GM12873 (cell line): ENCODE measurements at regions not wholly inside any gene's neighbourhood (a gene's known extent, or its start where the extent isn't known, plus 50 kb on each side); places are given as distances from the start of the nearest gene placed in this dataset.

Experiments
- TF ChIP-seq, protein P1 (sequence below): IDR thresholded peaks from 2 replicates; pipeline ENCODE4 v1.5.1; 2012; ENCODE audit warnings: low read depth, mild to moderate bottlenecking, moderate library complexity, low read length, control low read depth; ENCODE audit not compliant: insufficient read depth; ENCODE audit errors: missing control alignments

- TF ChIP-seq, protein P1, sequence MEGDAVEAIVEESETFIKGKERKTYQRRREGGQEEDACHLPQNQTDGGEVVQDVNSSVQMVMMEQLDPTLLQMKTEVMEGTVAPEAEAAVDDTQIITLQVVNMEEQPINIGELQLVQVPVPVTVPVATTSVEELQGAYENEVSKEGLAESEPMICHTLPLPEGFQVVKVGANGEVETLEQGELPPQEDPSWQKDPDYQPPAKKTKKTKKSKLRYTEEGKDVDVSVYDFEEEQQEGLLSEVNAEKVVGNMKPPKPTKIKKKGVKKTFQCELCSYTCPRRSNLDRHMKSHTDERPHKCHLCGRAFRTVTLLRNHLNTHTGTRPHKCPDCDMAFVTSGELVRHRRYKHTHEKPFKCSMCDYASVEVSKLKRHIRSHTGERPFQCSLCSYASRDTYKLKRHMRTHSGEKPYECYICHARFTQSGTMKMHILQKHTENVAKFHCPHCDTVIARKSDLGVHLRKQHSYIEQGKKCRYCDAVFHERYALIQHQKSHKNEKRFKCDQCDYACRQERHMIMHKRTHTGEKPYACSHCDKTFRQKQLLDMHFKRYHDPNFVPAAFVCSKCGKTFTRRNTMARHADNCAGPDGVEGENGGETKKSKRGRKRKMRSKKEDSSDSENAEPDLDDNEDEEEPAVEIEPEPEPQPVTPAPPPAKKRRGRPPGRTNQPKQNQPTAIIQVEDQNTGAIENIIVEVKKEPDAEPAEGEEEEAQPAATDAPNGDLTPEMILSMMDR, result no peak
Observed at GRCh38 chr1:91124989-91125417, 103.2 kb upstream of the ZNF644 start.

GRCh38 chr1:91124290-91124985 is 102.6 kb upstream of the ZNF644 start:
- TF ChIP-seq, protein P1, result no peak

DNA sequence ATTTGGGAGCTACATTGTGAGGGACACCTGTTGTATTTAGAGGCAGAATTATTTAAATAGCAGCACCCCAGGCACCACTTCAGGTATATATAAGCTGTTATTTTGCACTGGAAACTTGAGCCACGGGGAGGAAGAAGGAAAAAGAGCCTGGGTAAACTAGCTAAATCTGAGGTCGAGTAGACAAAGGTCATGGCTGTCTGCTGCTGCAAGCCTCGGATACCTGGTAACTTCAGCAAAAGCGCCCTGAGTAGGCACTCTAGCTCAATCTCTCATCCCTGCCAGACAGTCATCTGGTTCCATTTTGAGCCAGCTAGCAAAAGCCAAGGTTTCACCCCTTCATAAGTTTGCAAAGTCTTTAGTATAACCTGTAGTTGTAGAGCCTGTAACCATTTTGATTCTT is 101.9 kb upstream of the ZNF644 start:
- TF ChIP-seq, protein P1, result no peak

GRCh38 chr1:91123319-91123718 is 101.5 kb upstream of the ZNF644 start:
- TF ChIP-seq, protein P1, result no peak

DNA sequence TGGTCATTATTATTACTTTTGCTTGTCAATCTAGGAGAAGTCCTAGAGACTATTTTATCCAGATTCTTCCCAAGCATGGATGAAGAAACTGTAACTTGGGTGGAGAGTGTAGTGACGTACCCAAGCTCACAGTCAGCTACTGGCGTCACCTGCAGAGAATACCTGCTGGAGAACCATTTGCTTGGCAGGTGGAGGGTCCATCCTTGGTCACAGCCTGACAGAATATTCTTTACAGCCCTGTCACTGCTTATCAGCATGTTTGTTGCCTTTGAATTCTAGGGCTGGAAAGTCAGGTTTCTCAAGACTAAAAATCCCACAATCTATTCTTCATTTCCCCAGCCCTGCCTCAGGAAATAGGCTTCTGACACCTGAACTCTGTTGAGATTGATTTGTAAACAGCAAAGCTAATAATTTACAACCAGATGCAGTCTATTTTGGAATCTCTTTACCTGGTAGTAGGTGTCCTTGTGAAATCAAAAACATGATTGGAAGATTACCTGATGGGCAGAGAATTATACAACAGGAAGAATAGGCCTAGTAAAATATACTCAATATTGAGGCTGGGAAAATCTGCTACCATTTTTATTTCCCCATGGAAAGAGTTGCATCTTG is 100.4 kb upstream of the ZNF644 start:
- TF ChIP-seq, protein P1, result no peak

DNA sequence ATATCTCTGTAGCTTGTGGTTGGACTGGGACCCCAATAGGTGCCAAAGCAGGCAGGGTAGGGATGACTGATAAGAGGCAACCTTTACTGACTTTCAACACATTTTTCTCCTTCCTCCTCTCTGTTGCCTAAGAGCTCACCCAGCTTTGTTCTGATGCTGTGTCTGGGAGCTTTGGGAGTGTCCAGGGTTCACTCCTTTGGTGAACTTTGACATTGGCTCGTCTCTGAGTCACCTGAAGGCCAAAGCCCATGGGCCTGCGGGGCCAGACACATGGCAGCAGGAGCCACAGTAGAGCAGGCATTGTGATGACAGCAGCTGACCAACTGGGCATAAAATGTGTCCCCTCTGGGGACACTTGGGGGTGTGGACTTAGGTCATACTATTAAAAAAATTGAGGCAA is 99.5 kb upstream of the ZNF644 start:
- TF ChIP-seq, protein P1, result no peak

GRCh38 chr1:91120936-91121335 is 99.1 kb upstream of the ZNF644 start:
- TF ChIP-seq, protein P1, result no peak
